ENCODE measurements at regions not wholly inside any gene's neighbourhood (a gene's known extent, or its start where the extent isn't known, plus 50 kb on each side); places are given as distances from the start of the nearest gene placed in this dataset.
A peak's percentile ranks its signal among the peaks of the same experiment; 100 is the strongest.

DNA sequence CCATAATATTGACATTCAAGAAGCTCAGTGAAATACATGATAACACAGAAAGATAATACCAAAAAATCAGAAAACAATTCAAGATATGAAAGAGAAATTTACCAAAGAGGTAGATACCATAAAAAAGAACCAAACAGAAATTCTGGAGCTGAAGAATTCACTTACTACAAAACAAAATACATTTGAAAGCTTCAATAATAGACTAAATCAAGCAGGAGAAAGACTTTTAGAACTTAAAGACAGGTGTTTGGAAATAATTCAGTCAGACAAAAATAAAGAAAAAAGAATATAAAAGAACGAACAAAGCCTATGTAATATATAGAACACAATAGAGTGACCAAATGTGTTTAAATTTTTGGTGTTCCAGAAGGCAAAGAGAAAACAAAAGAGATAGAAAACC, 158.7 kb downstream of the MOBP start:
- no peak for DNase-seq
- Histone ChIP-seq H2AFZ (no peak overlapping the region), H3K79me2 (ENCODE audit: low read depth) (no peaks in the 10 kb centered on the region), H3K27me3 (ENCODE audit: insufficient read depth, low read depth) (0 out of 2 replicates have a peak, but pooled peaks cover 6% of the 10 kb centered on the region), H3K4me3 (no peak overlapping the region), H3K4me2 (no peak overlapping the region), H3K27ac (no peak overlapping the region), H3K9me2 (ENCODE audit: insufficient read depth) (no peaks in the 10 kb centered on the region; the same call in 1 of the 2 replicates), H4K20me1 (ENCODE audit: insufficient read depth) (no peaks in the 10 kb centered on the region), H3K36me3 (ENCODE audit: low read depth) (no peaks in the 10 kb centered on the region), H3F3A (ENCODE audit: insufficient read depth, low read depth) (no peaks in the 10 kb centered on the region), H3K4me1 (replicated peaks; ENCODE audit: insufficient read depth) (no peaks in the 10 kb centered on the region), H3K9me3 (ENCODE audit: insufficient read depth, low read depth) (no peaks in the 10 kb centered on the region)
- BruUV-seq (replicated peaks) = no TSS peak
- ChIA-PET CTCF (no interaction called here), POLR2A (ENCODE audit: unreplicated experiment) (no interaction called here)
- intact Hi-C loops (cut with micrococcal nuclease; ENCODE audit: unreplicated experiment) = no loop called here
- no peak for TF ChIP-seq EZH2 (IDR thresholded peaks at IDR 0.05; ENCODE audit: low read depth)
- TF ChIP-seq, protein P1, sequence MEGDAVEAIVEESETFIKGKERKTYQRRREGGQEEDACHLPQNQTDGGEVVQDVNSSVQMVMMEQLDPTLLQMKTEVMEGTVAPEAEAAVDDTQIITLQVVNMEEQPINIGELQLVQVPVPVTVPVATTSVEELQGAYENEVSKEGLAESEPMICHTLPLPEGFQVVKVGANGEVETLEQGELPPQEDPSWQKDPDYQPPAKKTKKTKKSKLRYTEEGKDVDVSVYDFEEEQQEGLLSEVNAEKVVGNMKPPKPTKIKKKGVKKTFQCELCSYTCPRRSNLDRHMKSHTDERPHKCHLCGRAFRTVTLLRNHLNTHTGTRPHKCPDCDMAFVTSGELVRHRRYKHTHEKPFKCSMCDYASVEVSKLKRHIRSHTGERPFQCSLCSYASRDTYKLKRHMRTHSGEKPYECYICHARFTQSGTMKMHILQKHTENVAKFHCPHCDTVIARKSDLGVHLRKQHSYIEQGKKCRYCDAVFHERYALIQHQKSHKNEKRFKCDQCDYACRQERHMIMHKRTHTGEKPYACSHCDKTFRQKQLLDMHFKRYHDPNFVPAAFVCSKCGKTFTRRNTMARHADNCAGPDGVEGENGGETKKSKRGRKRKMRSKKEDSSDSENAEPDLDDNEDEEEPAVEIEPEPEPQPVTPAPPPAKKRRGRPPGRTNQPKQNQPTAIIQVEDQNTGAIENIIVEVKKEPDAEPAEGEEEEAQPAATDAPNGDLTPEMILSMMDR (conservative IDR thresholded peaks at IDR 0.05) = no peak

DNA sequence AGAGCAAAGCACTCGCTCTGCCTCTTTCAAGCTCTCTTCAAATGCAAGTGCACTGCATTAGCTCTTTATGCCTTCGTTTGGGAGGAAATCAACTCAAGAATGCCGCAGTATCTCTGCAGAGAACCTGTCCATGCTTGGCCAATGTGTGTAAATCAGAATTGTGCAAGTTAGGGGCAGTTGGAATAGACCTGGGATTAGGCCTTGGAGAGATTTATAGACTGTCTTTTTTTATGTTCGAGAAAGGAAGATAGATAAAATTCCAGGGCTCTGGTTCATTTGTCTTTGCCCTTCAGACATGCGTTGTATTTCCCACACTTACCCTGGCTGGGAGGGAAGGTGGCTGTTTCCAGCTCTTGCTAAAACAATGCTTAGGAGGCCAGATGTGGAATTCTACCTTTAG, 163.7 kb downstream of the MOBP start:
- ChIA-PET CTCF (no interaction called here), POLR2A (ENCODE audit: unreplicated experiment) (no interaction called here)
- DNase-seq = no peak
- Histone ChIP-seq H3K27me3 (ENCODE audit: insufficient read depth, low read depth) (0 out of 2 replicates have a peak, but pooled peaks cover under 1% of the 10 kb centered on the region), H3F3A (ENCODE audit: insufficient read depth, low read depth) (no peaks in the 10 kb centered on the region), H3K79me2 (ENCODE audit: low read depth) (no peaks in the 10 kb centered on the region), H2AFZ (no peak overlapping the region), H3K9me3 (ENCODE audit: insufficient read depth, low read depth) (no peaks in the 10 kb centered on the region), H3K9me2 (ENCODE audit: insufficient read depth) (no peaks in the 10 kb centered on the region; the same call in 1 of the 2 replicates), H4K20me1 (ENCODE audit: insufficient read depth) (no peaks in the 10 kb centered on the region), H3K27ac (no peak overlapping the region), H3K4me2 (no peak overlapping the region), H3K36me3 (ENCODE audit: low read depth) (no peaks in the 10 kb centered on the region), H3K4me3 (no peak overlapping the region), H3K4me1 (replicated peaks; ENCODE audit: insufficient read depth) (no peaks in the 10 kb centered on the region)
- intact Hi-C loops (cut with micrococcal nuclease; ENCODE audit: unreplicated experiment) = no loop called here
- no TSS peak for BruUV-seq (replicated peaks)
- no peak for TF ChIP-seq EZH2 (IDR thresholded peaks at IDR 0.05; ENCODE audit: low read depth)
- TF ChIP-seq, protein P1 (conservative IDR thresholded peaks at IDR 0.05) = no peak

DNA sequence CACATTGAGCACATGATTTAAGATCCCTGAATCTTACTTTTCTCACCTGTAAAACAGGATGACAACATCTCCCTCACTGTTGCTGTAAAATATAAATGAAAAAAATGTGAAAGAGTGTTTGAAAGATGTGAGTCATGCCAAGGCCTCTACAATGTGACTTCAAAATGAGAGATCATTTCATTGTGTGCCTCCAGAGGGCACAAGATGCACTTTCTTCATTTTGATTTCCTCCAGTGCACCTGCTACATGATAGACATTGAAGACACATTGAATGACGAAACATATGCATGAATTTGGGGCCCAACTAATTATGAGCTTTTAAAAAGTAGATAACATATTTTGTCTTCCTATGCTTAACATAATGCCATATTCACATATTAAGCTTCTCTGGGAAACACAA, 170.3 kb downstream of the MOBP start:
- Histone ChIP-seq H4K20me1 (ENCODE audit: insufficient read depth) (no peaks in the 10 kb centered on the region), H3F3A (ENCODE audit: insufficient read depth, low read depth) (no peaks in the 10 kb centered on the region; the same call in 1 of the 2 replicates), H3K36me3 (ENCODE audit: low read depth) (no peaks in the 10 kb centered on the region), H3K9me3 (ENCODE audit: insufficient read depth, low read depth) (no peaks in the 10 kb centered on the region; the same call in 1 of the 2 replicates), H3K4me1 (replicated peaks; ENCODE audit: insufficient read depth) (peaks cover 12% of the 10 kb centered on the region), H3K27me3 (ENCODE audit: insufficient read depth, low read depth) (no peaks in the 10 kb centered on the region), H3K9me2 (ENCODE audit: insufficient read depth) (no peaks in the 10 kb centered on the region; the same call in 1 of the 2 replicates), H2AFZ (no peak overlapping the region), H3K79me2 (ENCODE audit: low read depth) (no peaks in the 10 kb centered on the region), H3K4me2 (no peak overlapping the region), H3K4me3 (no peak overlapping the region), H3K27ac (0 out of 2 replicates have a peak overlapping the region, but pooled peaks have one; percentile 16)
- ChIA-PET CTCF (interaction anchor here (0.7 to 1.2 kb wide), 2 partner anchors 27 to 221 kb away, joined by 4 to 5 read pairs; no protein-coding TSS in a partner anchor), POLR2A (ENCODE audit: unreplicated experiment) (no interaction called here)
- peak in 1 of 2 experiments; percentile 49 for DNase-seq
- no TSS peak for BruUV-seq (replicated peaks)
- no peak for TF ChIP-seq EZH2 (IDR thresholded peaks at IDR 0.05; ENCODE audit: low read depth)
- TF ChIP-seq, protein P1 (conservative IDR thresholded peaks at IDR 0.05) = 0 out of 2 replicates have a peak, but pooled peaks have one; percentile 34
- intact Hi-C loops (cut with micrococcal nuclease; ENCODE audit: unreplicated experiment) = no loop called here
